GM12874 (cell line): ENCODE measurements at regions not wholly inside any gene's neighbourhood (a gene's known extent, or its start where the extent isn't known, plus 50 kb on each side); places are given as distances from the start of the nearest gene placed in this dataset.

Experiments used
- TF ChIP-seq, protein P1 (sequence below): IDR thresholded peaks from 2 replicates; pipeline ENCODE4 v1.5.1; 2011; ENCODE audit warnings: low read depth, mild to moderate bottlenecking, control low read depth, low read length, moderate library complexity; ENCODE audit not compliant: insufficient read depth

DNA sequence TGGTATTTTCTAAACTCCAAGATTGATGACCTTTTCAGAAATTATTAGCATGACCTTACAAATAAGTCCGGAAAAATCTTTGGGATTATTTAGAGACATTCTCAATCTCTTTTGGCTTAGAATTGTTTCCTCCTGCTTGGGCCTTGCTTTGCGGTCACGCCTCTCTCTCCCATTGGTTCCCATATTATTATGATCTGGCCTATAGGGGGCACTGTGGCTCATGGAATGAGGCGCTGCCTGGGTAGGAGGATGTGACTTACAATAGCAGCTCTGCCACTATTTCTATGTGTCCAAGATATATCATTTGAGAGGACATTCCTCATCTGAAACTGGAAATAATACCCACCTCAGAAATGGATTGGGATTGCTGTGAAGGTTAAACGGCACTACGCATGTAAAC is 464.9 kb downstream of the MFSD1 start:
- TF ChIP-seq, protein P1, sequence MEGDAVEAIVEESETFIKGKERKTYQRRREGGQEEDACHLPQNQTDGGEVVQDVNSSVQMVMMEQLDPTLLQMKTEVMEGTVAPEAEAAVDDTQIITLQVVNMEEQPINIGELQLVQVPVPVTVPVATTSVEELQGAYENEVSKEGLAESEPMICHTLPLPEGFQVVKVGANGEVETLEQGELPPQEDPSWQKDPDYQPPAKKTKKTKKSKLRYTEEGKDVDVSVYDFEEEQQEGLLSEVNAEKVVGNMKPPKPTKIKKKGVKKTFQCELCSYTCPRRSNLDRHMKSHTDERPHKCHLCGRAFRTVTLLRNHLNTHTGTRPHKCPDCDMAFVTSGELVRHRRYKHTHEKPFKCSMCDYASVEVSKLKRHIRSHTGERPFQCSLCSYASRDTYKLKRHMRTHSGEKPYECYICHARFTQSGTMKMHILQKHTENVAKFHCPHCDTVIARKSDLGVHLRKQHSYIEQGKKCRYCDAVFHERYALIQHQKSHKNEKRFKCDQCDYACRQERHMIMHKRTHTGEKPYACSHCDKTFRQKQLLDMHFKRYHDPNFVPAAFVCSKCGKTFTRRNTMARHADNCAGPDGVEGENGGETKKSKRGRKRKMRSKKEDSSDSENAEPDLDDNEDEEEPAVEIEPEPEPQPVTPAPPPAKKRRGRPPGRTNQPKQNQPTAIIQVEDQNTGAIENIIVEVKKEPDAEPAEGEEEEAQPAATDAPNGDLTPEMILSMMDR = peak; percentile 43; the same call in 1 of the 2 replicates

DNA sequence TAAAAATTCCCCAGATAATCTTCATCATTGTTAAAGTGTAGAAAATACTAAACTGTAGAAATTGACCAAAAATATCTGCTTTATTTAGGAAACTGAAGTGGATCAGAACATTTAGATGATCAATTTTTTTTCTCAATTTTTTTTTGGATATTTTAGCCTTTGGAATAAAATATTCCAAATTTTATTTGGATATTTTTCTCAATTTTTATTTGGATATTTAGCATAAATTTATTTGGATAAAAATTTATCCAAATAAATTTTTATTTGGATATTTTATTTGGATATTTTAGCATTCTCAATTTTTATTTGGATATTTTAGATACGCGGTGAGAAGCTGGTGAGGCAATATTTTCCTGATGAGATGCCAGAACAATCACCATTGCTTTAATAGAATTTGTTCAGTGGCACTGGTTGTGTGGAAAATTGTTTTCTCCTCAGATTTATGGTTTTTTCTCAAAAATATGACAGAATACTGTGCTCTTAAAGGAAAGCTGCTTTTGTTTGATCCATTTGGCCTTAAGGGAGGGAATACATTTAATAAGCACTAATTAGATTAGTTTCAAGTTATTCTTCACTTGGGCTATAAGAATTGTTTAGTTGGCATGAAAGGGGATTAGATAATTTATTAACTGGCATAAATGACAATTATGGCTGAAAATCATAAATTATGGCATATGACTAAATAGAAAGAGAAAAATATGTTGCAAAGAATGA is 470.1 kb downstream of the MFSD1 start:
- TF ChIP-seq, protein P1 = no peak

DNA sequence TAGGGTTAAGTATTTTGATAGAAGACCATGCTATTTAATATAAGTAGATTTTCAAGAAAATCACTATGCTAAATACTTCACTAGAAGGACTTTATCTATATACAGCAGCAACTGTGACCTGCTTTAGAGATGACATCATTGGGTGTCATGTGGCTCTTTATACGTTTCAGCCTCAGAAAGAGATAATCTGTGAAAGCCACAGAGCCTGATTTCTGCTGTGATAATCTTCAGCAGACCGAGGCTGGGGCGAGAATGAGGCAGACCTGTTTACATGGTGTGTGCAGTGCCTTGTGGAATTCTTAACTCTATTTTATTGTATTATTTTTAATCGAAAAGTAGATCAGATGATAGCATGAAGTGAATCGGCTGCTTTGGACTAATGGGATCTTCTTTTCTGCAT is 471.2 kb downstream of the MFSD1 start:
- TF ChIP-seq, protein P1 = no peak

DNA sequence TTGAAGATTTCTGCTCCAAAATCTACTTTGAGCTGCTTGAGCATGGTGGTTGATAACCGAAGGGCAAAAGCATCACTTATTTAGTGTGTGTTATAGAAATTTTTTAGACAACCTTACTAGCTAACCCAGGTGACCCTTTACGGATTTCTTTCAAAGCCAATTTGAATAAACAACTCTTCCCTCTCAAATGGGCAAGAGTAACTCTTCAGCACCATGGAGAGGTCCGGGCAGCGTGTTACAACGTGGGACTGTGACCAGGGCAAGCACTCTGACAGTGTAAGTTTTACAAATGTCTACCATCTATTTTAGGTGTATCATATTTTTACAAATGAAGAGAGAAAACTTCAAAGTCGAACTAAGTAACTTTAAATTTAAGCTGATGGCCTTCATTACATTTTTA is 471.8 kb downstream of the MFSD1 start:
- TF ChIP-seq, protein P1 = no peak

DNA sequence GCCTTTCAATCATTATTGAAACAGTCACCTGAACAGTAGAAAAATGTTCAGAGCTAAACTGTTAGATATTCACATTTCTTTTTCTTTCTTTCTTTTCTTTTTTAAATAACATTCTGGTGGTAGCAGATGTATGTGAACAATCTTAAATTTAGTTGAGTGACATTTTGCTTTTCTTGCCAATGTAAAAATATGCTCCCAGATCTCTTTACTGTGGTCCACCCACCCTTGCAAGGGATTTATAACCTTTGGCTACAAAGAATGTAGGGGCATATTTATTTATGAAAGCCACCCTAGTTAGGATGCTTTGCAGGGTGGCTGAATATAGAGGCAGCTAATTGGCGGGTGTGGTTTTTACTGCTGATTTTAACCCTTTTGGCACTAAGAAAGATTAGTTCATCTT is 473.9 kb downstream of the MFSD1 start:
- TF ChIP-seq, protein P1 = no peak

DNA sequence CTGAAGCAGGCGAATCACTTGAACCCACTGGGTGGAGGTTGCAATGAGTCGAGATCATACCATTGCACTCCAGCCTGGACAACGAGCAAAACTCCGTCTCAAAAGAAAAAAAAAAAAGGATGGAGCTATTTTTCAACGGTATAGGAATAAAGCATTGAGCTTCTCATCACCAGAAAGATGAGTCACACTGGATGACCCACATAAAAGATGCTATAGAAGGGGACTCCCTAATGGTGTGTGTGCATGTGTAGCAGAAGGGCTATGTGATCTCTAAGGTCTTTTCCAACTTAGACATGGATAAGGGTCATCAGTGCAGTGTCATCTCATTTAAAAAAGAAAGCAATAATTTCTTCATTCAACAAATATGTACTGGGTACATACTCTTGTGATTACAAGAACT is 476.0 kb downstream of the MFSD1 start:
- TF ChIP-seq, protein P1 = no peak

DNA sequence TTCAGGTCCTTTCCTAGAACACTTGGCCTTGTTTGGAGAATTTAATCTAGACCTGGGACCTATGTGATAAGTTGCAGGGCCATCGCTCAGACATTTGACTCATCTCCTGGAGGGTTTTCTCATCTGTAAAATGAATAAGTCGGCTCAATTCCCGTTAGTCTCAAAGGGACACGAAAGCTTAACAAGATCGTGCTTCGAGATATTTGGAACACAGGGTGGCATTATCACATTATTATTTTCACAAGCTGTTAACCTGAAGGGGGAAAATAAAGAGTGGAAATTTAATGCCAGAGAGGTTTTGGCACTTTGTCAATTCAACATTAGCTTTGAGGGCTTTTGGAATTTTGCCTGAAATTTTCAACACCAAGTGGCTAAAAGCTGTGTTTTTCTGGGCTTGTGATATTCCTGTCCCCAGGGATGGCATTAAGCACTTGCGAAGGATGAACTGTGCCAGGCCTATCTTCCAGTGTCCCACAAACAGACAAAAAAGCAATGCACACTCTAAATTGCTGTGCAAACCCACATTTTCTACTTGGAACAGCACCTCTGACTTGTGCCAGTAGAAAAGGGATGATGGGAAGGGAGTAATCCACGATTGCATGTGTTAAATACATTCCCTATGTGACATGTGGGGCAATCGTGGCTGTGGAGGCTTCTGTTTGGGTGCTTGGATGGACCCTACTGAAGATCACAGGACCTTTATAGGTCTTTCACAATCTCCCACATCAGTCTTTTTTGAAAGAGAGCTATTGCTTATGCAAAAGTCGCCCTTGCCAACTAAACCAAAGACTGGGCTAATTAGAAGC is 478.7 kb downstream of the MFSD1 start:
- TF ChIP-seq, protein P1 = no peak
